GM18511 (cell line): ENCODE measurements at regions not wholly inside any gene's neighbourhood (a gene's known extent, or its start where the extent isn't known, plus 50 kb on each side); places are given as distances from the start of the nearest gene placed in this dataset.

Experiments used
- ATAC-seq: cut with Tn5 transposase; IDR thresholded peaks from one replicate; pipeline ENCODE4 v1.9.1; 2021; ENCODE audit warnings: mild to moderate bottlenecking, moderate library complexity; ENCODE audit not compliant: unreplicated experiment

- ATAC-seq, result peak; percentile 69
Measured at GRCh38 chr5:160508780-160509361, 87.2 kb downstream of the PTTG1 start.

GRCh38 chr5:160511280-160511929, 89.8 kb downstream of the PTTG1 start:
- no peak for ATAC-seq
